Stimulated activated CD4-positive, alpha-beta T cell treated with anti-CD3 and anti-CD28 coated beads, Interleukin-2, amount 100 ng/mL, for 4 hours (primary cell): ENCODE measurements at regions not wholly inside any gene's neighbourhood (a gene's known extent, or its start where the extent isn't known, plus 50 kb on each side); places are given as distances from the start of the nearest gene placed in this dataset.
"Not testable (repeated sequence)": the region's sequence is repeated elsewhere in the genome, so short reads cannot be mapped to it uniquely, and the experiment has no call there.

ENCODE experiments used
- DNase-seq: peaks from one replicate; pipeline ENCODE4 v3.0.0-alpha.2; 2020; ENCODE audit warnings: low read depth

- DNase-seq: peak; percentile 29
Measured at GRCh38 chr1:117754061-117754969, 148.5 kb downstream of the TENT5C start.

GRCh38 chr1:117757668-117758067, 151.8 kb downstream of the TENT5C start:
- no peak for DNase-seq

- DNase-seq: peak; percentile 50
Measured at GRCh38 chr1:117758444-117759316, 152.8 kb downstream of the TENT5C start.

GRCh38 chr1:117759535-117759934, 153.7 kb downstream of the TENT5C start:
- DNase-seq: no peak

GRCh38 chr1:117760069-117760468, 154.2 kb downstream of the TENT5C start:
- DNase-seq: no peak

GRCh38 chr1:117760485-117760884, 154.6 kb downstream of the TENT5C start:
- DNase-seq: no peak

- DNase-seq: not testable (repeated sequence)
Measured at GRCh38 chr1:117767756-117768155, 161.7 kb downstream of the GDAP2 start.

GRCh38 chr1:117770981-117771531, 158.4 kb downstream of the GDAP2 start:
- no peak for DNase-seq

GRCh38 chr1:117779364-117779763, 150.1 kb downstream of the GDAP2 start:
- no peak for DNase-seq

- DNase-seq: no peak
Measured at GRCh38 chr1:117780687-117781475, 148.5 kb downstream of the GDAP2 start.

- DNase-seq: no peak
Measured at GRCh38 chr1:117782056-117782455, 147.4 kb downstream of the GDAP2 start.

- DNase-seq: no peak
Measured at GRCh38 chr1:117783606-117784396, 145.6 kb downstream of the GDAP2 start.

GRCh38 chr1:117788014-117788413, 141.4 kb downstream of the GDAP2 start:
- DNase-seq: no peak

- no peak for DNase-seq
Measured at GRCh38 chr1:117793413-117793812, 136.0 kb downstream of the GDAP2 start.

- DNase-seq: no peak
Measured at GRCh38 chr1:117794073-117794472, 135.3 kb downstream of the GDAP2 start.

GRCh38 chr1:117795190-117795589, 134.2 kb downstream of the GDAP2 start:
- no peak for DNase-seq

GRCh38 chr1:117795792-117796191, 133.6 kb downstream of the GDAP2 start:
- DNase-seq: no peak

GRCh38 chr1:117796226-117796625, 133.2 kb downstream of the GDAP2 start:
- no peak for DNase-seq

GRCh38 chr1:117798550-117798949, 130.9 kb downstream of the GDAP2 start:
- no peak for DNase-seq

- DNase-seq: no peak
Measured at GRCh38 chr1:117802531-117803257, 126.7 kb downstream of the GDAP2 start.
